HCT116 (cell line): ENCODE measurements at regions not wholly inside any gene's neighbourhood (a gene's known extent, or its start where the extent isn't known, plus 50 kb on each side); places are given as distances from the start of the nearest gene placed in this dataset.

ENCODE experiments used
- ATAC-seq: fragments of 200-7000 bp; cut with Tn5 transposase; 2 replicates; pipeline ENCODE4 v1.9.1; 2020; ENCODE audit warnings: mild to moderate bottlenecking, moderate library complexity
- BruUV-seq: library from RNA; stranded (reverse); fragments of 400-500 nt; replicated peaks from 2 replicates; lab custom pipeline; 2021; lab: Mats Ljungman, UMichigan
- CTCF ChIA-PET: fragments of 300-600 bp; sonication (Branson Sonifier 250); formaldehyde crosslinking; loops from one replicate; lab custom pipeline; 2021; ENCODE audit warnings: antibody characterized with exemption; lab: Charles Lee
- POLR2A ChIA-PET: fragments of 300-600, 350-600 bp; sonication (Branson Sonifier 250); formaldehyde crosslinking; loops from one replicate; lab custom pipeline; 2021; ENCODE audit warnings: antibody characterized with exemption; lab: Charles Lee
- RAD21 ChIA-PET, 2 experiments: fragments of 300-600 bp; sonication (Branson Sonifier 250); formaldehyde crosslinking; loops; one replicate each; lab custom pipeline; 2023; ENCODE audit warnings: low total read pairs in 2 of 2; ENCODE audit not compliant: uncharacterized antibody in 2 of 2, unreplicated experiment in 2 of 2, low non-redundant PET in 1 of 2; lab: Charles Lee
- DNase-seq: peaks from one replicate; pipeline ENCODE4 v3.0.0-alpha.2; 2010; ENCODE audit warnings: low read depth, low spot score
- H2AFZ ChIP-seq: fragments of 200-600 bp; shearing (Covaris generic), sonication (generic); 2 replicates; pipeline ENCODE4 v1.6.1; 2017; ENCODE audit warnings: low read depth, mixed run types, mixed read lengths, antibody characterized with exemption, low read length; ENCODE audit not compliant: poor library complexity, severe bottlenecking
- H3K27ac ChIP-seq: 2 replicates; pipeline ENCODE4 v1.5.1; 2012; ENCODE audit warnings: low read depth, low read length
- H3K27me3 ChIP-seq: fragments of 200-600 bp; sonication (generic); 2 replicates; pipeline ENCODE4 v1.6.1; 2016; ENCODE audit warnings: mixed run types, low read length, mixed read lengths; ENCODE audit not compliant: insufficient read depth
- H3K36me3 ChIP-seq, 2 experiments: fragments of 200-500 bp in 1 of 2; fragments of 200-600 bp in 1 of 2; sonication (Bioruptor generic) in 1 of 2; sonication (generic) in 1 of 2; 2 replicates each; pipeline versions ENCODE4 v1.5.1 to v1.6.1; 2014 to 2016; ENCODE audit warnings: low read length in 2 of 2, inconsistent platforms in 1 of 2, mixed read lengths in 1 of 2, mixed run types in 1 of 2; ENCODE audit not compliant: insufficient read depth in 2 of 2, control insufficient read depth in 1 of 2
- H3K4me1 ChIP-seq, 2 experiments: fragments of 200-600 bp in 1 of 2; sonication (generic) in 1 of 2; 2 replicates each; pipeline versions ENCODE4 v1.5.1 to v1.6.1; 2012 to 2017; ENCODE audit warnings: low read length in 2 of 2, inconsistent platforms in 1 of 2, mild to moderate bottlenecking in 1 of 2, mixed read lengths in 1 of 2, mixed run types in 1 of 2, moderate library complexity in 1 of 2; ENCODE audit not compliant: insufficient read depth in 2 of 2, control insufficient read depth in 1 of 2
- H3K4me2 ChIP-seq: fragments of 200-600 bp; sonication (generic); 2 replicates; pipeline ENCODE4 v1.6.1; 2017; ENCODE audit warnings: mixed run types, low read length, mixed read lengths
- H3K4me3 ChIP-seq, 2 experiments: fragments of 200-600 bp in 1 of 2; sonication (generic) in 1 of 2; replicated peaks in 1 of 2; 2 replicates each; pipeline ENCODE4 v1.5.1; 2011 to 2016; ENCODE audit warnings: low read length in 2 of 2, control low read depth in 1 of 2, low read depth in 1 of 2, mild to moderate bottlenecking in 1 of 2, mixed read lengths in 1 of 2, mixed run types in 1 of 2
- H3K79me2 ChIP-seq: fragments of 200-600 bp; sonication (generic); 2 replicates; pipeline ENCODE4 v1.6.1; 2017; ENCODE audit warnings: mild to moderate bottlenecking, mixed run types, low read length, moderate library complexity, mixed read lengths; ENCODE audit not compliant: insufficient read depth
- H3K9ac ChIP-seq: fragments of 200-600 bp; sonication (generic); 2 replicates; pipeline ENCODE4 v1.6.1; 2016; ENCODE audit warnings: low read length, mixed read lengths
- H3K9me2 ChIP-seq: fragments of 200-600 bp; sonication (generic), shearing (Covaris generic); 2 replicates; pipeline ENCODE4 v1.6.1; 2017; ENCODE audit warnings: mixed run types, mild to moderate bottlenecking, moderate library complexity; ENCODE audit not compliant: insufficient read depth
- H3K9me3 ChIP-seq, 2 experiments: fragments of 200-500 bp in 1 of 2; fragments of 200-600 bp in 1 of 2; sonication (Bioruptor generic) in 1 of 2; sonication (generic) in 1 of 2; 2 replicates each; pipeline ENCODE4 v1.6.1; 2014 to 2017; ENCODE audit warnings: low read length in 2 of 2, mixed read lengths in 2 of 2, inconsistent platforms in 1 of 2, low read depth in 1 of 2, mild to moderate bottlenecking in 1 of 2, mixed run types in 1 of 2, moderate library complexity in 1 of 2; ENCODE audit not compliant: control insufficient read depth in 1 of 2, insufficient read depth in 1 of 2
- H4K20me1 ChIP-seq: fragments of 200-600 bp; sonication (generic), shearing (Covaris generic); 2 replicates; pipeline ENCODE4 v1.6.1; 2017; ENCODE audit warnings: mixed run types, mild to moderate bottlenecking, moderate library complexity; ENCODE audit not compliant: insufficient read depth
- ATF3 ChIP-seq: IDR thresholded peaks from 2 replicates; pipeline ENCODE4 v1.6.1; 2012
- CEBPB ChIP-seq: IDR thresholded peaks from 2 replicates; pipeline ENCODE4 v1.6.1; 2012; ENCODE audit warnings: low read depth
- EGR1 ChIP-seq: IDR thresholded peaks from 2 replicates; pipeline ENCODE4 v1.6.1; 2012; ENCODE audit warnings: low read depth
- EZH2 ChIP-seq: fragments of 200-600 bp; sonication (generic); IDR thresholded peaks from 2 replicates; pipeline ENCODE4 v1.6.1; 2017; ENCODE audit warnings: antibody characterized with exemption, mixed run types
- FOSL1 ChIP-seq: IDR thresholded peaks from 2 replicates; pipeline ENCODE4 v1.6.1; 2012; ENCODE audit warnings: low read depth
- JUND ChIP-seq: IDR thresholded peaks from 2 replicates; pipeline ENCODE4 v1.6.1; 2012
- MAX ChIP-seq: IDR thresholded peaks from 2 replicates; pipeline ENCODE4 v1.6.1; 2012
- POLR2AphosphoS5 ChIP-seq: IDR thresholded peaks from 2 replicates; pipeline ENCODE4 v1.6.1; 2011; ENCODE audit warnings: mild to moderate bottlenecking, low read depth, low read length, moderate library complexity
- REST ChIP-seq: IDR thresholded peaks from 2 replicates; pipeline ENCODE4 v1.6.1; 2012; ENCODE audit warnings: low read depth
- SRF ChIP-seq: IDR thresholded peaks from 2 replicates; pipeline ENCODE4 v1.6.1; 2012; ENCODE audit warnings: low read depth
- TCF7L2 ChIP-seq: IDR thresholded peaks from 2 replicates; pipeline ENCODE4 v1.7.0; 2011; ENCODE audit warnings: borderline replicate concordance, inconsistent platforms; ENCODE audit not compliant: insufficient read depth, insufficient read length; ENCODE audit errors: extremely low read depth
- YY1 ChIP-seq: IDR thresholded peaks from 2 replicates; pipeline ENCODE4 v1.6.1; 2011; ENCODE audit warnings: low read length, low read depth, moderate library complexity, mild to moderate bottlenecking; ENCODE audit not compliant: insufficient replicate concordance; ENCODE audit errors: extremely low read depth
- ZFX ChIP-seq: fragments of 450-650 bp; IDR thresholded peaks from 2 replicates; pipeline ENCODE4 v1.6.1; 2017
- intact Hi-C: fragments of 100-400 bp; cut with micrococcal nuclease; formaldehyde crosslinking; loops from 2 replicates; pipeline ENCODE4 v1.10.0; 2022
- TF ChIP-seq, protein P1 (sequence below), 3 experiments: fragments of 200-600 bp in 1 of 3; sonication (generic) in 1 of 3; IDR thresholded peaks in 2 of 3; conservative IDR thresholded peaks in 1 of 3; 2 replicates each; pipeline ENCODE4 v1.5.1; 2012 to 2017; ENCODE audit warnings: low read depth in 2 of 3, low read length in 2 of 3, antibody characterized with exemption in 1 of 3, borderline replicate concordance in 1 of 3, control low read depth in 1 of 3, mild to moderate bottlenecking in 1 of 3, mixed read lengths in 1 of 3, mixed run types in 1 of 3, moderate library complexity in 1 of 3; ENCODE audit not compliant: insufficient read depth in 1 of 3
- TF ChIP-seq, protein P2 (sequence below): IDR thresholded peaks from 2 replicates; pipeline ENCODE4 v1.6.1; 2011; ENCODE audit warnings: mild to moderate bottlenecking, low read length, moderate library complexity; ENCODE audit not compliant: insufficient replicate concordance; ENCODE audit errors: extremely low read depth

GRCh38 chr2:100640431-100641124 lies 77.8 kb downstream of the PDCL3 start (continued):
- TF ChIP-seq TCF7L2 = no peak
- no peak for TF ChIP-seq ATF3
- TF ChIP-seq EZH2 = no peak

GRCh38 chr2:100641125-100641435 lies 78.3 kb downstream of the PDCL3 start:
- Histone ChIP-seq H3K4me2 (no peak overlapping the region), H3K9me3 (no peaks in the 10 kb centered on the region), H3K79me2 (no peaks in the 10 kb centered on the region), H3K36me3 (no peaks in the 10 kb centered on the region), H3K9ac (no peak overlapping the region), H3K4me3 (no peak overlapping the region), H3K27me3 (peaks cover 18% of the 10 kb centered on the region; the same call in 1 of the 2 replicates), H3K4me1 (no peaks in the 10 kb centered on the region), H4K20me1 (no peaks in the 10 kb centered on the region), H2AFZ (no peak overlapping the region), H3K27ac (no peak overlapping the region), H3K9me2 (no peaks in the 10 kb centered on the region)
- no peak for DNase-seq
- ChIA-PET POLR2A (no interaction called here), CTCF (no interaction called here), RAD21 (no interaction called here)
- intact Hi-C loops = no loop called here
- no TSS peak for BruUV-seq
- TF ChIP-seq REST (no peak), TCF7L2 (no peak), POLR2AphosphoS5 (no peak), EGR1 (no peak), YY1 (no peak), MAX (no peak), SRF (no peak), JUND (no peak), CEBPB (no peak), ZFX (no peak), FOSL1 (no peak)
- TF ChIP-seq, protein P1, sequence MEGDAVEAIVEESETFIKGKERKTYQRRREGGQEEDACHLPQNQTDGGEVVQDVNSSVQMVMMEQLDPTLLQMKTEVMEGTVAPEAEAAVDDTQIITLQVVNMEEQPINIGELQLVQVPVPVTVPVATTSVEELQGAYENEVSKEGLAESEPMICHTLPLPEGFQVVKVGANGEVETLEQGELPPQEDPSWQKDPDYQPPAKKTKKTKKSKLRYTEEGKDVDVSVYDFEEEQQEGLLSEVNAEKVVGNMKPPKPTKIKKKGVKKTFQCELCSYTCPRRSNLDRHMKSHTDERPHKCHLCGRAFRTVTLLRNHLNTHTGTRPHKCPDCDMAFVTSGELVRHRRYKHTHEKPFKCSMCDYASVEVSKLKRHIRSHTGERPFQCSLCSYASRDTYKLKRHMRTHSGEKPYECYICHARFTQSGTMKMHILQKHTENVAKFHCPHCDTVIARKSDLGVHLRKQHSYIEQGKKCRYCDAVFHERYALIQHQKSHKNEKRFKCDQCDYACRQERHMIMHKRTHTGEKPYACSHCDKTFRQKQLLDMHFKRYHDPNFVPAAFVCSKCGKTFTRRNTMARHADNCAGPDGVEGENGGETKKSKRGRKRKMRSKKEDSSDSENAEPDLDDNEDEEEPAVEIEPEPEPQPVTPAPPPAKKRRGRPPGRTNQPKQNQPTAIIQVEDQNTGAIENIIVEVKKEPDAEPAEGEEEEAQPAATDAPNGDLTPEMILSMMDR (IDR thresholded peaks at IDR 0.05 in 2 of 3, conservative IDR thresholded peaks at IDR 0.05 in 1 of 3; ENCODE audit: borderline replicate concordance in 1 of 3, insufficient read depth in 1 of 3, low read depth in 2 of 3, low read length in 2 of 3) = no peak
- TF ChIP-seq, protein P2, sequence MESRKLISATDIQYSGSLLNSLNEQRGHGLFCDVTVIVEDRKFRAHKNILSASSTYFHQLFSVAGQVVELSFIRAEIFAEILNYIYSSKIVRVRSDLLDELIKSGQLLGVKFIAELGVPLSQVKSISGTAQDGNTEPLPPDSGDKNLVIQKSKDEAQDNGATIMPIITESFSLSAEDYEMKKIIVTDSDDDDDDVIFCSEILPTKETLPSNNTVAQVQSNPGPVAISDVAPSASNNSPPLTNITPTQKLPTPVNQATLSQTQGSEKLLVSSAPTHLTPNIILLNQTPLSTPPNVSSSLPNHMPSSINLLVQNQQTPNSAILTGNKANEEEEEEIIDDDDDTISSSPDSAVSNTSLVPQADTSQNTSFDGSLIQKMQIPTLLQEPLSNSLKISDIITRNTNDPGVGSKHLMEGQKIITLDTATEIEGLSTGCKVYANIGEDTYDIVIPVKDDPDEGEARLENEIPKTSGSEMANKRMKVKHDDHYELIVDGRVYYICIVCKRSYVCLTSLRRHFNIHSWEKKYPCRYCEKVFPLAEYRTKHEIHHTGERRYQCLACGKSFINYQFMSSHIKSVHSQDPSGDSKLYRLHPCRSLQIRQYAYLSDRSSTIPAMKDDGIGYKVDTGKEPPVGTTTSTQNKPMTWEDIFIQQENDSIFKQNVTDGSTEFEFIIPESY = no peak
- ATAC-seq = no peak
